H9 (cell line): ENCODE measurements at regions not wholly inside any gene's neighbourhood (a gene's known extent, or its start where the extent isn't known, plus 50 kb on each side); places are given as distances from the start of the nearest gene placed in this dataset.

Experiments used
- DNase-seq: peaks from one replicate; pipeline ENCODE4 v3.0.0-alpha.2; 2017
- H2AFZ ChIP-seq: one replicate; pipeline ENCODE4 v1.6.1; 2013; ENCODE audit warnings: mild to moderate bottlenecking, low read length, control low read depth, moderate library complexity
- H2AK5ac ChIP-seq: 2 replicates; pipeline ENCODE4 v1.6.1; 2013; ENCODE audit warnings: low read length, control low read depth, mixed read lengths; ENCODE audit not compliant: insufficient read length
- H2BK120ac ChIP-seq: one replicate; pipeline ENCODE4 v1.6.1; 2013; ENCODE audit warnings: low read depth, mild to moderate bottlenecking, low read length, control low read depth, inconsistent platforms; ENCODE audit not compliant: poor library complexity, severe bottlenecking
- H2BK12ac ChIP-seq: 2 replicates; pipeline ENCODE4 v1.6.1; 2013; ENCODE audit warnings: low read length, control low read depth, mixed read lengths, low read depth; ENCODE audit not compliant: insufficient read length
- H2BK15ac ChIP-seq: 2 replicates; pipeline ENCODE4 v1.6.1; 2013; ENCODE audit warnings: low read depth, low read length, control low read depth
- H2BK20ac ChIP-seq: one replicate; pipeline ENCODE4 v1.6.1; 2013; ENCODE audit warnings: low read depth, mild to moderate bottlenecking, low read length, control low read depth, inconsistent platforms; ENCODE audit not compliant: poor library complexity, severe bottlenecking
- H2BK5ac ChIP-seq: 2 replicates; pipeline ENCODE4 v1.6.1; 2013; ENCODE audit warnings: low read length, control low read depth, mixed read lengths; ENCODE audit not compliant: insufficient read length
- H3K14ac ChIP-seq: 2 replicates; pipeline ENCODE4 v1.6.1; 2013; ENCODE audit warnings: low read length, control low read depth; ENCODE audit not compliant: insufficient read depth
- H3K18ac ChIP-seq: 2 replicates; pipeline ENCODE4 v1.6.1; 2013; ENCODE audit warnings: low read depth, mild to moderate bottlenecking, mixed read lengths, low read length, control low read depth; ENCODE audit not compliant: insufficient read length
- H3K23ac ChIP-seq: 2 replicates; pipeline ENCODE4 v1.6.1; 2013; ENCODE audit warnings: low read length, control low read depth, mixed read lengths, low read depth; ENCODE audit not compliant: insufficient read length
- H3K23me2 ChIP-seq: 2 replicates; pipeline ENCODE4 v1.6.1; 2013; ENCODE audit warnings: low read depth, mild to moderate bottlenecking, mixed read lengths, low read length, control low read depth; ENCODE audit not compliant: insufficient read length, poor library complexity, severe bottlenecking
- H3K27ac ChIP-seq: 2 replicates; pipeline ENCODE4 v1.5.1; 2013; ENCODE audit warnings: low read length, control low read depth, mixed read lengths, low read depth; ENCODE audit not compliant: insufficient read length
- H3K27me3 ChIP-seq: 2 replicates; pipeline ENCODE4 v1.6.1; 2013; ENCODE audit warnings: low read length, control low read depth, inconsistent platforms; ENCODE audit not compliant: insufficient read depth
- H3K4ac ChIP-seq: 2 replicates; pipeline ENCODE4 v1.6.1; 2013; ENCODE audit warnings: low read depth, mild to moderate bottlenecking, control low read depth, inconsistent platforms, low read length, moderate library complexity
- H3K4me1 ChIP-seq: 2 replicates; pipeline ENCODE4 v1.6.1; 2013; ENCODE audit warnings: low read length, control low read depth, inconsistent platforms; ENCODE audit not compliant: insufficient read depth
- H3K4me2 ChIP-seq: 2 replicates; pipeline ENCODE4 v1.6.1; 2013; ENCODE audit warnings: low read length, control low read depth, mixed read lengths; ENCODE audit not compliant: insufficient read length, insufficient read depth
- H3K56ac ChIP-seq: 2 replicates; pipeline ENCODE4 v1.6.1; 2013; ENCODE audit warnings: low read depth, mild to moderate bottlenecking, mixed read lengths, low read length, control low read depth; ENCODE audit not compliant: insufficient read length
- H3K79me1 ChIP-seq: 2 replicates; pipeline ENCODE4 v1.6.1; 2013; ENCODE audit warnings: low read depth, mild to moderate bottlenecking, moderate library complexity, low read length, control low read depth, inconsistent platforms; ENCODE audit not compliant: insufficient read depth, poor library complexity, severe bottlenecking
- H3K79me2 ChIP-seq: 2 replicates; pipeline ENCODE4 v1.6.1; 2013; ENCODE audit warnings: low read length, control low read depth, inconsistent platforms; ENCODE audit not compliant: insufficient read depth
- H3K9ac ChIP-seq: 2 replicates; pipeline ENCODE4 v1.6.1; 2013; ENCODE audit warnings: low read length, control low read depth, mixed read lengths; ENCODE audit not compliant: insufficient read length; ENCODE audit errors: extremely low read depth
- H3K9me3 ChIP-seq: one replicate; pipeline ENCODE4 v1.6.1; 2013; ENCODE audit warnings: low read depth, low read length, inconsistent platforms; ENCODE audit not compliant: control insufficient read depth
- H3T11ph ChIP-seq: one replicate; pipeline ENCODE4 v1.6.1; 2013; ENCODE audit warnings: mild to moderate bottlenecking, low read length, control low read depth, inconsistent platforms
- H4K20me1 ChIP-seq: one replicate; pipeline ENCODE4 v1.6.1; 2013; ENCODE audit not compliant: control insufficient read depth, insufficient read length, insufficient read depth
- H4K5ac ChIP-seq: 2 replicates; pipeline ENCODE4 v1.6.1; 2013; ENCODE audit warnings: low read depth, mild to moderate bottlenecking, mixed read lengths, low read length, control low read depth; ENCODE audit not compliant: insufficient read length
- H4K8ac ChIP-seq: replicated peaks from 2 replicates; pipeline ENCODE4 v1.6.1; 2013; ENCODE audit warnings: low read length, control low read depth, mixed read lengths, low read depth; ENCODE audit not compliant: insufficient read length
- H4K91ac ChIP-seq: 2 replicates; pipeline ENCODE4 v1.6.1; 2013; ENCODE audit warnings: low read depth, mild to moderate bottlenecking, moderate library complexity, mixed read lengths, low read length, control low read depth; ENCODE audit not compliant: insufficient read length
- H3K27ac Mint-ChIP-seq, 3 experiments: 2 replicates in 2 of 3; 3 replicates in 1 of 3; pipeline ENCODE4 v1.8.0; 2020 to 2021; ENCODE audit warnings: mixed read lengths in 3 of 3, mild to moderate bottlenecking in 1 of 3, moderate library complexity in 1 of 3
- H3K27me3 Mint-ChIP-seq: 2 replicates; pipeline ENCODE4 v1.8.0; 2021; ENCODE audit warnings: low read depth, mild to moderate bottlenecking, moderate library complexity, mixed read lengths
- H3K36me3 Mint-ChIP-seq, 3 experiments: 2 replicates in 2 of 3; 3 replicates in 1 of 3; pipeline ENCODE4 v1.8.0; 2020 to 2021; ENCODE audit warnings: low read depth in 3 of 3, mixed read lengths in 3 of 3; ENCODE audit not compliant: insufficient read depth in 1 of 3
- H3K4me1 Mint-ChIP-seq, 2 experiments: 2 replicates each; pipeline ENCODE4 v1.8.0; 2020; ENCODE audit warnings: mixed read lengths in 2 of 2
- H3K4me3 Mint-ChIP-seq, 2 experiments: 2 replicates in 1 of 2; 3 replicates in 1 of 2; pipeline ENCODE4 v1.8.0; 2020 to 2021; ENCODE audit warnings: mild to moderate bottlenecking in 2 of 2, mixed read lengths in 2 of 2, moderate library complexity in 1 of 2
- H3K9me3 Mint-ChIP-seq, 2 experiments: 2 replicates in 1 of 2; 3 replicates in 1 of 2; pipeline ENCODE4 v1.8.0; 2020; ENCODE audit warnings: mild to moderate bottlenecking in 2 of 2, mixed read lengths in 2 of 2, moderate library complexity in 1 of 2
- CTCF ChIP-seq: fragments of 200-600 bp; sonication (generic); conservative IDR thresholded peaks from 3 replicates; pipeline ENCODE4 v1.8.0; 2021; ENCODE audit warnings: antibody characterized with exemption, mild to moderate bottlenecking
- WGBS: extraction: QIAGEN DNeasy Blood & Tissue Kit; methylation state at CpG from one replicate; pipeline ENCODE4 v1.1.7; 2013; ENCODE audit warnings: missing lambda C conversion rate, low lambda C conversion rate, mixed read lengths; ENCODE audit not compliant: insufficient read length; ENCODE audit errors: extremely low coverage; 5-methylcytosine and 5-hydroxymethylcytosine counted together

DNA sequence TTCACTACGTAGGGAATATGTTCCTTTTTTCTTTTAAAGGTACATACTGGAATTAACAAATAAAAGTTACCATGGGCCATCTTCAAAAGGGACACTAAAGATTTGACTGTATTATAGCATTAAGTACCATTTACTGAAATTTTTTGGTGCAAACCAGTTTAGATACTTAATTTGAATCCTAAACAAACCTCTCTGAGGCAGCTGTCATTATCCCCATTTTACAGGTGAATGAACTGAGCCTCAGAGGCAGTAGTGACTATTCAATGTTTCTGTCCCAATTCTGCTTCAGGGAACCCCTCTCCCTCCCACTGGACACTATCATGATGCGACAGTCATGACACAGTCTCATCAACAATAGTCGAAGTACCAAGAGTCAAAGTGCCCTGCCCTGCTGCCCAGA lies 76.2 kb upstream of the PHF21A start:
- Histone ChIP-seq H3K9me3 (no peaks in the 10 kb centered on the region), H2BK120ac (no peak overlapping the region), H3K18ac (no peak overlapping the region), H2AFZ (no peak overlapping the region), H3K23ac (no peak overlapping the region), H3K4me2 (no peak overlapping the region), H3K4ac (no peak overlapping the region), H3K79me1 (no peaks in the 10 kb centered on the region), H3K4me1 (no peaks in the 10 kb centered on the region; the same call in 1 of the 2 replicates), H2BK12ac (no peak overlapping the region), H4K91ac (no peak overlapping the region), H3K79me2 (no peaks in the 10 kb centered on the region), H3K14ac (no peak overlapping the region), H2AK5ac (no peak overlapping the region), H3T11ph (no peak overlapping the region), H3K23me2 (no peaks in the 10 kb centered on the region), H3K27ac (no peak overlapping the region), H2BK20ac (no peak overlapping the region), H3K9ac (no peak overlapping the region), H4K20me1 (no peaks in the 10 kb centered on the region), H2BK15ac (no peak overlapping the region), H4K5ac (no peak overlapping the region), H2BK5ac (no peak overlapping the region), H3K56ac (no peak overlapping the region), H3K27me3 (no peaks in the 10 kb centered on the region), H4K8ac (no peak overlapping the region)
- no peak for TF ChIP-seq CTCF
- Mint-ChIP-seq H3K4me3 (no peak overlapping the region), H3K27ac (no peak overlapping the region), H3K4me1 (peaks cover 8 to 9% of the 10 kb centered on the region in 2 experiments), H3K9me3 (no peaks in the 10 kb centered on the region), H3K36me3 (no peaks in the 10 kb centered on the region; a peak in 1 of 7 replicates), H3K27me3 (peaks cover 7% of the 10 kb centered on the region)
- no peak for DNase-seq
- no CpG with 5 or more reads among the region's 3 CpGs for WGBS
